Endothelial cell of umbilical vein (primary cell): ENCODE measurements at regions not wholly inside any gene's neighbourhood (a gene's known extent, or its start where the extent isn't known, plus 50 kb on each side); places are given as distances from the start of the nearest gene placed in this dataset.

ENCODE experiments used
- BruUV-seq: library from RNA; stranded (reverse); fragments of 400-500 nt; replicated peaks from 2 replicates; lab custom pipeline; 2021; lab: Mats Ljungman, UMichigan
- CTCF ChIA-PET: fragments of 300-600, 350-600 bp; sonication (Branson Sonifier 250); formaldehyde crosslinking; loops from one replicate; lab custom pipeline; 2021; ENCODE audit warnings: antibody characterized with exemption, inconsistent platforms; lab: Charles Lee
- POLR2A ChIA-PET: fragments of 300-600, 350-600 bp; sonication (Branson Sonifier 250); formaldehyde crosslinking; loops from one replicate; lab custom pipeline; 2021; ENCODE audit warnings: antibody characterized with exemption, inconsistent platforms; lab: Charles Lee
- DNase-seq: peaks from one replicate; pipeline ENCODE4 v3.0.0-alpha.2; 2011; ENCODE audit warnings: low read depth, low spot score
- FAIRE-seq: peaks from 2 replicates; lab custom pipeline; 2011; peaks lifted over from hg19 to GRCh38; lab: Jason Lieb, UNC
- H2AFZ ChIP-seq: 2 replicates; pipeline ENCODE4 v1.6.0; 2012; ENCODE audit warnings: low read depth, low read length, control low read depth, inconsistent platforms
- H3K27ac ChIP-seq: 2 replicates; pipeline ENCODE4 v1.5.1; 2011; ENCODE audit warnings: low read depth, mild to moderate bottlenecking, control low read depth, low read length, moderate library complexity; ENCODE audit not compliant: insufficient read depth
- H3K27me3 ChIP-seq, 2 experiments: 2 replicates each; pipeline versions ENCODE4 v1.6.0 to v1.6.1; 2011; ENCODE audit warnings: low read length in 2 of 2, mixed read lengths in 1 of 2; ENCODE audit not compliant: control insufficient read depth in 2 of 2, insufficient read depth in 2 of 2
- H3K36me3 ChIP-seq, 2 experiments: 2 replicates in 1 of 2; 3 replicates in 1 of 2; pipeline ENCODE4 v1.5.1; 2011; ENCODE audit warnings: low read length in 2 of 2, mild to moderate bottlenecking in 1 of 2, moderate library complexity in 1 of 2; ENCODE audit not compliant: control insufficient read depth in 2 of 2, insufficient read depth in 2 of 2; ENCODE audit errors: extremely low read depth in 1 of 2
- H3K4me1 ChIP-seq: 3 replicates; pipeline ENCODE4 v1.5.1; 2011; ENCODE audit warnings: mild to moderate bottlenecking, low read length; ENCODE audit not compliant: control insufficient read depth, insufficient read depth; ENCODE audit errors: extremely low read depth
- H3K4me2 ChIP-seq: 2 replicates; pipeline ENCODE4 v1.6.1; 2011; ENCODE audit warnings: low read length, control low read depth, mixed read lengths; ENCODE audit not compliant: insufficient read depth
- H3K4me3 ChIP-seq, 3 experiments: fragments of 200-600 bp in 1 of 3; sonication (generic), shearing (Covaris generic) in 1 of 3; replicated peaks in 1 of 3; 2 replicates each; pipeline ENCODE4 v1.5.1; 2011 to 2016; ENCODE audit warnings: control low read depth in 3 of 3, low read length in 3 of 3, mild to moderate bottlenecking in 2 of 3, inconsistent platforms in 1 of 3, low read depth in 1 of 3, moderate library complexity in 1 of 3; ENCODE audit not compliant: insufficient read depth in 1 of 3
- H3K79me2 ChIP-seq: 2 replicates; pipeline ENCODE4 v1.6.0; 2012; ENCODE audit warnings: low read length, inconsistent platforms; ENCODE audit not compliant: control insufficient read depth, insufficient read depth
- H3K9ac ChIP-seq: replicated peaks from 2 replicates; pipeline ENCODE3; 2011; ENCODE audit warnings: low read length, control low read depth; ENCODE audit not compliant: insufficient read depth; ENCODE audit errors: extremely low read depth
- H3K9me1 ChIP-seq: replicated peaks from 3 replicates; pipeline ENCODE4 v1.6.0; 2011; ENCODE audit warnings: mild to moderate bottlenecking, low read length; ENCODE audit not compliant: control insufficient read depth, insufficient read depth; ENCODE audit errors: extremely low read depth
- H3K9me3 ChIP-seq: replicated peaks from 2 replicates; pipeline ENCODE4 v1.5.1; 2012; ENCODE audit warnings: low read length, inconsistent platforms; ENCODE audit not compliant: control insufficient read depth, insufficient read depth
- H4K20me1 ChIP-seq: replicated peaks from 2 replicates; pipeline ENCODE3; 2011; ENCODE audit warnings: mild to moderate bottlenecking, low read length; ENCODE audit not compliant: control insufficient read depth, insufficient read depth; ENCODE audit errors: extremely low read depth
- EZH2 ChIP-seq: IDR thresholded peaks from 2 replicates; pipeline ENCODE4 v1.6.1; 2012; ENCODE audit warnings: borderline replicate concordance, low read depth, mild to moderate bottlenecking, moderate library complexity, low read length, inconsistent platforms; ENCODE audit not compliant: severe bottlenecking
- FOS ChIP-seq: IDR thresholded peaks from 2 replicates; pipeline ENCODE4 v1.6.1; 2011; ENCODE audit warnings: mild to moderate bottlenecking, low read length, moderate library complexity, borderline replicate concordance; ENCODE audit not compliant: insufficient read depth
- GATA2 ChIP-seq: IDR thresholded peaks from 2 replicates; pipeline ENCODE4 v1.7.0; 2011; ENCODE audit warnings: low read depth, mild to moderate bottlenecking, moderate library complexity, mixed read lengths, low read length; ENCODE audit not compliant: insufficient read length, insufficient read depth
- JUN ChIP-seq: IDR thresholded peaks from 2 replicates; pipeline ENCODE4 v1.6.1; 2011; ENCODE audit warnings: borderline replicate concordance, low read depth; ENCODE audit not compliant: insufficient read length, insufficient read depth
- MYC ChIP-seq: IDR thresholded peaks from one replicate; pipeline ENCODE4 v1.6.1; 2011; ENCODE audit warnings: mild to moderate bottlenecking, low read depth, low read length
- POLR2A ChIP-seq: IDR thresholded peaks from 2 replicates; pipeline ENCODE4 v1.6.1; 2012; ENCODE audit warnings: low read depth, mild to moderate bottlenecking, control low read depth, low read length
- POLR2AphosphoS5 ChIP-seq: IDR thresholded peaks from 2 replicates; pipeline ENCODE4 v1.6.1; 2012; ENCODE audit warnings: low read depth, mild to moderate bottlenecking, control low read depth, low read length, moderate library complexity; ENCODE audit not compliant: insufficient read depth
- dilution Hi-C: fragments of 300-500 bp; cut with MboI; formaldehyde crosslinking; loops from one replicate; pipeline ENCODE4 v1.15.0; 2019; ENCODE audit warnings: low sequenced_read_pairs; ENCODE audit not compliant: extremely low pct_ligation_motif_present
- intact Hi-C: fragments of 100-400 bp; cut with micrococcal nuclease; formaldehyde crosslinking; loops from one replicate; pipeline ENCODE4 v1.10.0; 2022
- TF ChIP-seq, protein P1 (sequence below): IDR thresholded peaks from 2 replicates; pipeline ENCODE4 v1.6.1; 2011; ENCODE audit not compliant: insufficient read depth, insufficient read length
- TF ChIP-seq, protein P2 (sequence below), 2 donors: IDR thresholded peaks; 1 replicate in 1 of 2; 2 replicates in 1 of 2; pipeline ENCODE4 v1.5.1; 2011; ENCODE audit warnings: low read length in 2 of 2, mild to moderate bottlenecking in 2 of 2, moderate library complexity in 2 of 2, control low read depth in 1 of 2, inconsistent platforms in 1 of 2, low read depth in 1 of 2; ENCODE audit not compliant: insufficient read depth in 1 of 2; ENCODE audit errors: extremely low read depth in 1 of 2

DNA sequence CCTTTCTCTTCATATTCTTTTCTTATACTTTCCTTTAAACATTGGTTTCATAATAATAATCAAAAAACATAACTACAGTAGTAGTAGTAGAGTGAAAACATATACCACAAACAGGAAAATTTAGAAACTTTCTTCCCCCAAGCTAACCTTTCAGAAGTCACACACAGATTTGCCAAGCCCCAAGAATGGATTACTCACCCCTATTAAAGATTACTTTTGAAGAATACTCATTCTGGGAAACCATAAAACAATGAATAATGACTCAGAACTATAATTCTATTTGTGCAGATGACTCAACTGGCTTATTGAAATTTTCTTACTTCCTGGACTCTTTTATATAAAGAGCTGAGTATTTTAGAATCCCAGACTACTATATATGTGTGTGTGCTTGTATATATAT is 119.4 kb upstream of the GJE1 start:
- FAIRE-seq: no peak
- CTCF ChIA-PET: interaction anchor here (1.0 to 1.6 kb wide), 2 partner anchors 22 to 24 kb away, joined by 3 to 7 read pairs; no protein-coding TSS in a partner anchor
- H3K79me2 ChIP-seq: no peaks in the 10 kb centered on the region

More for the DNA sequence above, 119.4 kb upstream of the GJE1 start:
- Histone ChIP-seq H3K4me2 (peak overlapping the region; percentile 76), H3K36me3 (no peaks in the 10 kb centered on the region), H3K27ac (peak overlapping the region; percentile 43), H3K9me1 (no peaks in the 10 kb centered on the region), H4K20me1 (no peaks in the 10 kb centered on the region), H2AFZ (no peak overlapping the region), H3K4me3 (no peak overlapping the region), H3K27me3 (no peaks in the 10 kb centered on the region), H3K4me1 (peaks cover 43% of the 10 kb centered on the region), H3K9ac (peak overlapping the region; percentile 22), H3K9me3 (no peaks in the 10 kb centered on the region)
- POLR2A ChIA-PET: no interaction called here
- intact Hi-C loops: no loop called here
- peak; percentile 82 for DNase-seq
- dilution Hi-C loops: no loop called here
- TF ChIP-seq JUN (peak; percentile 95), POLR2A (no peak), GATA2 (no peak), MYC (no peak), FOS (peak; percentile 94), POLR2AphosphoS5 (peak; percentile 28), EZH2 (no peak)
- TF ChIP-seq, protein P1, sequence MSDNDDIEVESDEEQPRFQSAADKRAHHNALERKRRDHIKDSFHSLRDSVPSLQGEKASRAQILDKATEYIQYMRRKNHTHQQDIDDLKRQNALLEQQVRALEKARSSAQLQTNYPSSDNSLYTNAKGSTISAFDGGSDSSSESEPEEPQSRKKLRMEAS: no peak
- TF ChIP-seq, protein P2, sequence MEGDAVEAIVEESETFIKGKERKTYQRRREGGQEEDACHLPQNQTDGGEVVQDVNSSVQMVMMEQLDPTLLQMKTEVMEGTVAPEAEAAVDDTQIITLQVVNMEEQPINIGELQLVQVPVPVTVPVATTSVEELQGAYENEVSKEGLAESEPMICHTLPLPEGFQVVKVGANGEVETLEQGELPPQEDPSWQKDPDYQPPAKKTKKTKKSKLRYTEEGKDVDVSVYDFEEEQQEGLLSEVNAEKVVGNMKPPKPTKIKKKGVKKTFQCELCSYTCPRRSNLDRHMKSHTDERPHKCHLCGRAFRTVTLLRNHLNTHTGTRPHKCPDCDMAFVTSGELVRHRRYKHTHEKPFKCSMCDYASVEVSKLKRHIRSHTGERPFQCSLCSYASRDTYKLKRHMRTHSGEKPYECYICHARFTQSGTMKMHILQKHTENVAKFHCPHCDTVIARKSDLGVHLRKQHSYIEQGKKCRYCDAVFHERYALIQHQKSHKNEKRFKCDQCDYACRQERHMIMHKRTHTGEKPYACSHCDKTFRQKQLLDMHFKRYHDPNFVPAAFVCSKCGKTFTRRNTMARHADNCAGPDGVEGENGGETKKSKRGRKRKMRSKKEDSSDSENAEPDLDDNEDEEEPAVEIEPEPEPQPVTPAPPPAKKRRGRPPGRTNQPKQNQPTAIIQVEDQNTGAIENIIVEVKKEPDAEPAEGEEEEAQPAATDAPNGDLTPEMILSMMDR (IDR thresholded peaks at IDR 0.05; ENCODE audit: extremely low read depth in 1 of 2, insufficient read depth in 1 of 2, low read depth in 1 of 2, low read length in 2 of 2): no peak
- BruUV-seq: no TSS peak
